HEK293 (cell line): ENCODE measurements at regions not wholly inside any gene's neighbourhood (a gene's known extent, or its start where the extent isn't known, plus 50 kb on each side); places are given as distances from the start of the nearest gene placed in this dataset.

Experiments
- HOXD13 ChIP-seq: sonication (generic); formaldehyde crosslinking; IDR thresholded peaks from 2 replicates; pipeline ENCODE4 v1.8.0; 2022; ENCODE audit warnings: missing genetic modification reagents, borderline replicate concordance
- KLF1 ChIP-seq: fragments of 450-650 bp; formaldehyde crosslinking; IDR thresholded peaks from 2 replicates; pipeline ENCODE4 v1.5.1; 2016; ENCODE audit warnings: missing biosample characterization, missing genetic modification characterization
- OSR2 ChIP-seq: fragments of 450-650 bp; formaldehyde crosslinking; IDR thresholded peaks from 2 replicates; pipeline ENCODE4 v1.5.1; 2016; ENCODE audit warnings: missing biosample characterization, missing genetic modification characterization
- SP7 ChIP-seq: fragments of 450-650 bp; formaldehyde crosslinking; IDR thresholded peaks from 2 replicates; pipeline ENCODE4 v1.5.1; 2016; ENCODE audit warnings: missing biosample characterization, missing genetic modification characterization
- TRIM28 ChIP-seq: IDR thresholded peaks from 2 replicates; pipeline ENCODE4 v1.6.1; 2011; ENCODE audit warnings: low read length, control low read depth, borderline replicate concordance
- ZIC2 ChIP-seq: fragments of 450-650 bp; formaldehyde crosslinking; IDR thresholded peaks from 2 replicates; pipeline ENCODE4 v1.5.1; 2016; ENCODE audit warnings: missing biosample characterization, missing genetic modification characterization
- ZNF10 ChIP-seq: fragments of 450-650 bp; formaldehyde crosslinking; IDR thresholded peaks from 2 replicates; pipeline ENCODE4 v1.5.1; 2017; ENCODE audit warnings: missing biosample characterization, missing genetic modification characterization
- ZNF140 ChIP-seq: fragments of 450-650 bp; formaldehyde crosslinking; IDR thresholded peaks from 2 replicates; pipeline ENCODE4 v1.5.1; 2016; ENCODE audit warnings: missing biosample characterization, missing genetic modification characterization
- ZNF146 ChIP-seq: fragments of 450-650 bp; formaldehyde crosslinking; IDR thresholded peaks from 2 replicates; pipeline ENCODE4 v1.5.1; 2016; ENCODE audit warnings: missing biosample characterization, missing genetic modification characterization
- ZNF157 ChIP-seq: fragments of 450-650 bp; formaldehyde crosslinking; IDR thresholded peaks from 2 replicates; pipeline ENCODE4 v1.5.1; 2016; ENCODE audit warnings: missing biosample characterization, missing genetic modification characterization
- ZNF175 ChIP-seq: fragments of 450-650 bp; formaldehyde crosslinking; IDR thresholded peaks from 2 replicates; pipeline ENCODE4 v1.5.1; 2016; ENCODE audit warnings: missing biosample characterization, missing genetic modification characterization
- ZNF211 ChIP-seq: fragments of 450-650 bp; formaldehyde crosslinking; IDR thresholded peaks from 2 replicates; pipeline ENCODE4 v1.5.1; 2016; ENCODE audit warnings: low read depth, missing biosample characterization, missing genetic modification characterization
- ZNF23 ChIP-seq: fragments of 450-650 bp; formaldehyde crosslinking; IDR thresholded peaks from 2 replicates; pipeline ENCODE4 v1.5.1; 2016; ENCODE audit warnings: missing biosample characterization, missing genetic modification characterization, borderline replicate concordance
- ZNF350 ChIP-seq: fragments of 450-650 bp; formaldehyde crosslinking; IDR thresholded peaks from 2 replicates; pipeline ENCODE4 v1.5.0; 2017; ENCODE audit warnings: missing biosample characterization, mild to moderate bottlenecking, missing genetic modification characterization
- ZNF423 ChIP-seq: fragments of 450-650 bp; formaldehyde crosslinking; IDR thresholded peaks from 2 replicates; pipeline ENCODE4 v1.5.1; 2016; ENCODE audit warnings: missing biosample characterization, missing genetic modification characterization
- ZNF529 ChIP-seq: fragments of 450-650 bp; formaldehyde crosslinking; IDR thresholded peaks from 2 replicates; pipeline ENCODE4 v1.5.1; 2017; ENCODE audit warnings: missing genetic modification characterization, missing biosample characterization; ENCODE audit not compliant: insufficient replicate concordance
- ZNF544 ChIP-seq: fragments of 450-650 bp; formaldehyde crosslinking; IDR thresholded peaks from 2 replicates; pipeline ENCODE4 v1.5.0; 2017; ENCODE audit warnings: missing biosample characterization, missing genetic modification characterization
- ZNF548 ChIP-seq: fragments of 450-650 bp; formaldehyde crosslinking; IDR thresholded peaks from 2 replicates; pipeline ENCODE4 v1.5.1; 2016; ENCODE audit warnings: missing biosample characterization, missing genetic modification characterization
- ZNF585B ChIP-seq: fragments of 450-650 bp; formaldehyde crosslinking; IDR thresholded peaks from 2 replicates; pipeline ENCODE4 v1.5.1; 2016; ENCODE audit warnings: missing biosample characterization, missing genetic modification characterization
- ZNF624 ChIP-seq: fragments of 450-650 bp; formaldehyde crosslinking; IDR thresholded peaks from 2 replicates; pipeline ENCODE4 v1.5.1; 2017; ENCODE audit warnings: missing biosample characterization, missing genetic modification characterization
- ZNF658 ChIP-seq: fragments of 450-650 bp; formaldehyde crosslinking; IDR thresholded peaks from 2 replicates; pipeline ENCODE4; 2016; ENCODE audit warnings: missing biosample characterization, missing genetic modification characterization
- ZNF707 ChIP-seq: fragments of 450-650 bp; formaldehyde crosslinking; IDR thresholded peaks from 2 replicates; pipeline ENCODE4 v1.5.1; 2016; ENCODE audit warnings: missing biosample characterization, missing genetic modification characterization
- ZNF76 ChIP-seq: fragments of 450-650 bp; formaldehyde crosslinking; IDR thresholded peaks from 2 replicates; pipeline ENCODE4; 2016; ENCODE audit warnings: low read depth, missing biosample characterization, missing genetic modification characterization, borderline replicate concordance
- ZNF776 ChIP-seq: fragments of 450-650 bp; formaldehyde crosslinking; IDR thresholded peaks from 2 replicates; pipeline ENCODE4 v1.5.0; 2017; ENCODE audit warnings: missing biosample characterization, missing genetic modification characterization, borderline replicate concordance
- ZNF791 ChIP-seq: fragments of 450-650 bp; formaldehyde crosslinking; IDR thresholded peaks from 2 replicates; pipeline ENCODE4 v1.5.1; 2016; ENCODE audit warnings: missing biosample characterization, missing genetic modification characterization
- ZNF830 ChIP-seq: fragments of 450-650 bp; IDR thresholded peaks from 2 replicates; pipeline ENCODE4 v1.5.0; 2018; ENCODE audit warnings: missing biosample characterization, missing genetic modification characterization, low read depth, mild to moderate bottlenecking, moderate library complexity
- ZNF837 ChIP-seq: fragments of 450-650 bp; formaldehyde crosslinking; IDR thresholded peaks from 2 replicates; pipeline ENCODE4 v1.5.1; 2016; ENCODE audit warnings: missing biosample characterization, missing genetic modification characterization
- TF ChIP-seq, protein P1 (sequence below): fragments of 450-650 bp; formaldehyde crosslinking; IDR thresholded peaks from 2 replicates; pipeline ENCODE4 v1.5.1; 2017; ENCODE audit warnings: missing biosample characterization, missing genetic modification characterization
- TF ChIP-seq, protein P2 (sequence below): fragments of 450-650 bp; formaldehyde crosslinking; IDR thresholded peaks from 2 replicates; pipeline ENCODE4 v1.5.1; 2016; ENCODE audit warnings: missing biosample characterization, missing genetic modification characterization
- TF ChIP-seq, protein P3 (sequence below): fragments of 450-650 bp; formaldehyde crosslinking; IDR thresholded peaks from 2 replicates; pipeline ENCODE4 v1.5.1; 2016; ENCODE audit warnings: missing biosample characterization, missing genetic modification characterization
- TF ChIP-seq, protein P4 (sequence below): fragments of 450-650 bp; formaldehyde crosslinking; IDR thresholded peaks from 2 replicates; pipeline ENCODE4 v1.5.1; 2017; ENCODE audit warnings: missing biosample characterization, missing genetic modification characterization
- TF ChIP-seq, protein P5 (sequence below): fragments of 450-650 bp; formaldehyde crosslinking; IDR thresholded peaks from 2 replicates; pipeline ENCODE4 v1.5.1; 2016; ENCODE audit warnings: missing biosample characterization, missing genetic modification characterization

DNA sequence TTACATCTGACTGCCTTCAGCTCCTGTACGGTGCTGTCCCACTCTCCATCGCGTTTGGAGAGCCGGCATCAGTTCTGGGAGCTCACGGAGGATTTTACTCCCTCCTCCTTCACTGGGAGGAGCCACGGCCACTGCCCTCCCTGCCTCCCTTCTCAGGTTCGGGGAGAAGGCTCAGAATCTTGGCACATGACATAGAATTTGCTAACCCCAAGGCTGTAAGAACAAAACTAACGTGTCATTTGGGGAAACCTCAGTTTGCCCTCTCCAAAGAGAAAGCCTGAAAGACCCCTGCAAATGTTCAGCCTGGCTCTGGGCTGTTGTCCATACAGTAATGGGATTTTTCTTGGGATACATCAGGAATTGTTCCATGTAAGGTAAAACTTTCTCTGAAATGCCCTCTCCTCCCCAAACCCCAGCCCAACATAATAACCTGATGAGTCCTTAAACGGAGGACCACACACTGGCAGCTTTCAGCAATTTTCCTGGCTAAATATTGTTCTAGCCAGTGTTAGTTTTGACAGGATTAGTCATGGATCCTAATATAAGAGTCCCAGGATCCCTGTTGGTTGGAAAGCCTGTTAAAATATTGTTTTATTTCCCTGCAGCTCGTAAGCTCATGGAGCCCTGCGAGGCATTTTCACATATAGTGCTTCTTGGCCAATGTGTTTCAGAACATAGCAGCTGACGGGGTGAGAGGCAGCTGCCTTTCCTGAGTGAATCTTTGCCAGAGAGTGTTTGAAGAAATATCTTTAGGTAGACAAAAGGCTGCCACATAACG lies 98.8 kb downstream of the RHOU start (continued):
- TF ChIP-seq ZIC2 (tag by site-specific recombination) (peak; percentile 23; the same call in 1 of the 2 replicates), HOXD13 (CRISPR knock-in tag) (no peak), KLF1 (tag by site-specific recombination) (no peak; the same call in 1 of the 2 replicates), ZNF10 (tag by site-specific recombination) (peak; percentile 31; the same call in 1 of the 2 replicates), ZNF76 (tag by site-specific recombination) (no peak), ZNF423 (no peak), ZNF658 (tag by site-specific recombination) (no peak), ZNF529 (tag by site-specific recombination) (no peak), ZNF707 (tag by site-specific recombination) (no peak), SP7 (no peak), ZNF157 (tag by site-specific recombination) (no peak), OSR2 (tag by site-specific recombination) (no peak), TRIM28 (0 out of 2 replicates have a peak, but pooled peaks have one; percentile 18), ZNF23 (tag by site-specific recombination) (no peak), ZNF830 (tag by site-specific recombination) (no peak), ZNF837 (tag by site-specific recombination) (no peak), ZNF776 (tag by site-specific recombination) (no peak), ZNF585B (tag by site-specific recombination) (no peak), ZNF548 (no peak), ZNF175 (tag by site-specific recombination) (no peak), ZNF211 (tag by site-specific recombination) (no peak), ZNF140 (tag by site-specific recombination) (no peak), ZNF624 (tag by site-specific recombination) (no peak), ZNF350 (no peak), ZNF791 (tag by site-specific recombination) (no peak), ZNF146 (tag by site-specific recombination) (peak; percentile 28; the same call in 1 of the 2 replicates), ZNF544 (tag by site-specific recombination) (no peak)
- TF ChIP-seq, protein P1, sequence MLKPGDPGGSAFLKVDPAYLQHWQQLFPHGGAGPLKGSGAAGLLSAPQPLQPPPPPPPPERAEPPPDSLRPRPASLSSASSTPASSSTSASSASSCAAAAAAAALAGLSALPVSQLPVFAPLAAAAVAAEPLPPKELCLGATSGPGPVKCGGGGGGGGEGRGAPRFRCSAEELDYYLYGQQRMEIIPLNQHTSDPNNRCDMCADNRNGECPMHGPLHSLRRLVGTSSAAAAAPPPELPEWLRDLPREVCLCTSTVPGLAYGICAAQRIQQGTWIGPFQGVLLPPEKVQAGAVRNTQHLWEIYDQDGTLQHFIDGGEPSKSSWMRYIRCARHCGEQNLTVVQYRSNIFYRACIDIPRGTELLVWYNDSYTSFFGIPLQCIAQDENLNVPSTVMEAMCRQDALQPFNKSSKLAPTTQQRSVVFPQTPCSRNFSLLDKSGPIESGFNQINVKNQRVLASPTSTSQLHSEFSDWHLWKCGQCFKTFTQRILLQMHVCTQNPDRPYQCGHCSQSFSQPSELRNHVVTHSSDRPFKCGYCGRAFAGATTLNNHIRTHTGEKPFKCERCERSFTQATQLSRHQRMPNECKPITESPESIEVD: peak; percentile 44; the same call in 1 of the 2 replicates
- TF ChIP-seq, protein P2, sequence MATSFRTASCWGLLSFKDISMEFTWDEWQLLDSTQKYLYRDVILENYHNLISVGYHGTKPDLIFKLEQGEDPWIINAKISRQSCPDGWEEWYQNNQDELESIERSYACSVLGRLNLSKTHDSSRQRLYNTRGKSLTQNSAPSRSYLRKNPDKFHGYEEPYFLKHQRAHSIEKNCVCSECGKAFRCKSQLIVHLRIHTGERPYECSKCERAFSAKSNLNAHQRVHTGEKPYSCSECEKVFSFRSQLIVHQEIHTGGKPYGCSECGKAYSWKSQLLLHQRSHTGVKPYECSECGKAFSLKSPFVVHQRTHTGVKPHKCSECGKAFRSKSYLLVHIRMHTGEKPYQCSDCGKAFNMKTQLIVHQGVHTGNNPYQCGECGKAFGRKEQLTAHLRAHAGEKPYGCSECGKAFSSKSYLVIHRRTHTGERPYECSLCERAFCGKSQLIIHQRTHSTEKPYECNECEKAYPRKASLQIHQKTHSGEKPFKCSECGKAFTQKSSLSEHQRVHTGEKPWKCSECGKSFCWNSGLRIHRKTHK (tag by site-specific recombination): no peak
- TF ChIP-seq, protein P3, sequence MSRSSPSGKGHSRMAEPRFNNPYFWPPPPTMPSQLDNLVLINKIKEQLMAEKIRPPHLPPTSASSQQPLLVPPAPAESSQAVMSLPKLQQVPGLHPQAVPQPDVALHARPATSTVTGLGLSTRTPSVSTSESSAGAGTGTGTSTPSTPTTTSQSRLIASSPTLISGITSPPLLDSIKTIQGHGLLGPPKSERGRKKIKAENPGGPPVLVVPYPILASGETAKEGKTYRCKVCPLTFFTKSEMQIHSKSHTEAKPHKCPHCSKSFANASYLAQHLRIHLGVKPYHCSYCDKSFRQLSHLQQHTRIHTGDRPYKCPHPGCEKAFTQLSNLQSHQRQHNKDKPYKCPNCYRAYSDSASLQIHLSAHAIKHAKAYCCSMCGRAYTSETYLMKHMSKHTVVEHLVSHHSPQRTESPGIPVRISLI (tag by site-specific recombination): no peak
- TF ChIP-seq, protein P4, sequence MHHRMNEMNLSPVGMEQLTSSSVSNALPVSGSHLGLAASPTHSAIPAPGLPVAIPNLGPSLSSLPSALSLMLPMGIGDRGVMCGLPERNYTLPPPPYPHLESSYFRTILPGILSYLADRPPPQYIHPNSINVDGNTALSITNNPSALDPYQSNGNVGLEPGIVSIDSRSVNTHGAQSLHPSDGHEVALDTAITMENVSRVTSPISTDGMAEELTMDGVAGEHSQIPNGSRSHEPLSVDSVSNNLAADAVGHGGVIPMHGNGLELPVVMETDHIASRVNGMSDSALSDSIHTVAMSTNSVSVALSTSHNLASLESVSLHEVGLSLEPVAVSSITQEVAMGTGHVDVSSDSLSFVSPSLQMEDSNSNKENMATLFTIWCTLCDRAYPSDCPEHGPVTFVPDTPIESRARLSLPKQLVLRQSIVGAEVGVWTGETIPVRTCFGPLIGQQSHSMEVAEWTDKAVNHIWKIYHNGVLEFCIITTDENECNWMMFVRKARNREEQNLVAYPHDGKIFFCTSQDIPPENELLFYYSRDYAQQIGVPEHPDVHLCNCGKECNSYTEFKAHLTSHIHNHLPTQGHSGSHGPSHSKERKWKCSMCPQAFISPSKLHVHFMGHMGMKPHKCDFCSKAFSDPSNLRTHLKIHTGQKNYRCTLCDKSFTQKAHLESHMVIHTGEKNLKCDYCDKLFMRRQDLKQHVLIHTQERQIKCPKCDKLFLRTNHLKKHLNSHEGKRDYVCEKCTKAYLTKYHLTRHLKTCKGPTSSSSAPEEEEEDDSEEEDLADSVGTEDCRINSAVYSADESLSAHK: no peak
- TF ChIP-seq, protein P5, sequence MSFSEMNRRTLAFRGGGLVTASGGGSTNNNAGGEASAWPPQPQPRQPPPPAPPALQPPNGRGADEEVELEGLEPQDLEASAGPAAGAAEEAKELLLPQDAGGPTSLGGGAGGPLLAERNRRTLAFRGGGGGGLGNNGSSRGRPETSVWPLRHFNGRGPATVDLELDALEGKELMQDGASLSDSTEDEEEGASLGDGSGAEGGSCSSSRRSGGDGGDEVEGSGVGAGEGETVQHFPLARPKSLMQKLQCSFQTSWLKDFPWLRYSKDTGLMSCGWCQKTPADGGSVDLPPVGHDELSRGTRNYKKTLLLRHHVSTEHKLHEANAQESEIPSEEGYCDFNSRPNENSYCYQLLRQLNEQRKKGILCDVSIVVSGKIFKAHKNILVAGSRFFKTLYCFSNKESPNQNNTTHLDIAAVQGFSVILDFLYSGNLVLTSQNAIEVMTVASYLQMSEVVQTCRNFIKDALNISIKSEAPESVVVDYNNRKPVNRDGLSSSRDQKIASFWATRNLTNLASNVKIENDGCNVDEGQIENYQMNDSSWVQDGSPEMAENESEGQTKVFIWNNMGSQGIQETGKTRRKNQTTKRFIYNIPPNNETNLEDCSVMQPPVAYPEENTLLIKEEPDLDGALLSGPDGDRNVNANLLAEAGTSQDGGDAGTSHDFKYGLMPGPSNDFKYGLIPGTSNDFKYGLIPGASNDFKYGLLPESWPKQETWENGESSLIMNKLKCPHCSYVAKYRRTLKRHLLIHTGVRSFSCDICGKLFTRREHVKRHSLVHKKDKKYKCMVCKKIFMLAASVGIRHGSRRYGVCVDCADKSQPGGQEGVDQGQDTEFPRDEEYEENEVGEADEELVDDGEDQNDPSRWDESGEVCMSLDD (tag by site-specific recombination): no peak
